ENCODE measurements at regions not wholly inside any gene's neighbourhood (a gene's known extent, or its start where the extent isn't known, plus 50 kb on each side); places are given as distances from the start of the nearest gene placed in this dataset.

DNA sequence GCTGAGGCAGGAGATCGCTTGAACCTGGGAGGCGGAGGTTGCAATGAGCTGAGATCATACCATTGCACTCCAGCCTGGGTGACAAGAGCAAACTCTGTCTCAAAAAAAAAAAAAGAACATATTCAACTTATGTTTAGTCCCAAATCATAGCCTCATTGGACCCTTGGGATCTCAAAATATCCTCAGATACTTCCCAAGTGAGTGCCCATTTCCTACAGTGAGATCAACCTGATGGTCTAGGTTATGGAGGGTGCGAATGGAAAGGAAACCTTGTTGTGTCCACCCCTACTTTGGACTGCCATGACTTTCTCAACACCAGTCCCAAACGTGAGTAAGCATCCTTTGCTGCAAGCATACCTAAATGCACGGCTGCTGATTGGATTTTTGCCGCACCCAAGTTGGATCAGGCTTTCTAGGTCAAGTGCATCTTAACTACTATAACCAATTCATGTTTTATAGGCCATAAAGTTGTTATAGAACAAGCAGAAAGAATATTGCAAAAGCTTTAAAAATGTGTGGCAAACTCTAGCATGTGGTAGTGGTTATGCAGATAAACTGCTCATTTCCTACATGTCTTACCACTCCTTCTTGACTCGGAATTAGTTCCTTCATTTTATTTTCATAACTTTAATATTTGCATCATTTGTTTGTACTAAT, 131.2 kb downstream of the PLEKHG1 start:
- Histone ChIP-seq H3K4me3 (no peak overlapping the region), H3K4me1 (no peaks in the 10 kb centered on the region), H3K27me3 (no peaks in the 10 kb centered on the region), H3K9me3 (no peaks in the 10 kb centered on the region), H3K36me3 (no peaks in the 10 kb centered on the region), H3K27ac (no peak overlapping the region)
- intact Hi-C loops (cut with DNase I): no loop called here
- TF ChIP-seq POLR2A (IDR thresholded peaks at IDR 0.05) (no peak), POLR2AphosphoS5 (IDR thresholded peaks at IDR 0.05; ENCODE audit: insufficient read depth in 1 of 2, low read depth in 1 of 2) (no peak)
- TF ChIP-seq, protein P1, sequence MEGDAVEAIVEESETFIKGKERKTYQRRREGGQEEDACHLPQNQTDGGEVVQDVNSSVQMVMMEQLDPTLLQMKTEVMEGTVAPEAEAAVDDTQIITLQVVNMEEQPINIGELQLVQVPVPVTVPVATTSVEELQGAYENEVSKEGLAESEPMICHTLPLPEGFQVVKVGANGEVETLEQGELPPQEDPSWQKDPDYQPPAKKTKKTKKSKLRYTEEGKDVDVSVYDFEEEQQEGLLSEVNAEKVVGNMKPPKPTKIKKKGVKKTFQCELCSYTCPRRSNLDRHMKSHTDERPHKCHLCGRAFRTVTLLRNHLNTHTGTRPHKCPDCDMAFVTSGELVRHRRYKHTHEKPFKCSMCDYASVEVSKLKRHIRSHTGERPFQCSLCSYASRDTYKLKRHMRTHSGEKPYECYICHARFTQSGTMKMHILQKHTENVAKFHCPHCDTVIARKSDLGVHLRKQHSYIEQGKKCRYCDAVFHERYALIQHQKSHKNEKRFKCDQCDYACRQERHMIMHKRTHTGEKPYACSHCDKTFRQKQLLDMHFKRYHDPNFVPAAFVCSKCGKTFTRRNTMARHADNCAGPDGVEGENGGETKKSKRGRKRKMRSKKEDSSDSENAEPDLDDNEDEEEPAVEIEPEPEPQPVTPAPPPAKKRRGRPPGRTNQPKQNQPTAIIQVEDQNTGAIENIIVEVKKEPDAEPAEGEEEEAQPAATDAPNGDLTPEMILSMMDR (IDR thresholded peaks at IDR 0.05): no peak
- DNase-seq (ENCODE audit: extremely low spot score in 2 of 2): no peak

GRCh38 chr6:150732765-150733539, 132.6 kb upstream of the MTHFD1L start:
- H3K9me3 ChIP-seq: no peaks in the 10 kb centered on the region
- H3K4me3 ChIP-seq: no peak overlapping the region
- TF ChIP-seq POLR2A (IDR thresholded peaks at IDR 0.05): no peak
- TF ChIP-seq, protein P1 (IDR thresholded peaks at IDR 0.05): no peak
- no peak for TF ChIP-seq POLR2AphosphoS5 (IDR thresholded peaks at IDR 0.05; ENCODE audit: insufficient read depth in 1 of 2, low read depth in 1 of 2)
- intact Hi-C loops (cut with DNase I): no loop called here
- H3K4me1 ChIP-seq: no peaks in the 10 kb centered on the region
- no peak overlapping the region for H3K27ac ChIP-seq
- H3K36me3 ChIP-seq: no peaks in the 10 kb centered on the region
- no peaks in the 10 kb centered on the region for H3K27me3 ChIP-seq
- DNase-seq (ENCODE audit: extremely low spot score in 2 of 2): no peak

DNA sequence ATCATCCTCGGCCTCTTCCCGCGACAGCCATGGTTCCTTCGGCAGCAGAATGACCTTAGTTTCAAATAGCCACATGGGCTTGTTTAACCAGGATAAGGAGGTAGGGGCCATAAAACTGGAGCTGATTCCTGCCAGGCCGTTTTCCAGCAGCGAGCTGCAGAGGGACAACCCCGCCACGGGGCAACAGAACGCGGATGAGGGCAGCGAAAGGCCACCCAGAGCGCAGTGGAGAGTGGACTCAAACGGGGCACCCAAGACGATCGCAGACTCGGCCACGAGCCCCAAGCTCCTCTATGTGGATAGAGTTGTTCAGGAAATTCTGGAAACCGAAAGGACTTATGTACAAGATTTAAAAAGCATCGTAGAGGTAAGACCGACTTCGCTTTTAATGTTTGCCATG, 131.8 kb upstream of the MTHFD1L start:
- H3K27me3 ChIP-seq: no peaks in the 10 kb centered on the region
- H3K4me3 ChIP-seq: no peak overlapping the region
- no peaks in the 10 kb centered on the region for H3K9me3 ChIP-seq
- no peaks in the 10 kb centered on the region for H3K4me1 ChIP-seq
- intact Hi-C loops (cut with DNase I): no loop called here
- H3K36me3 ChIP-seq: no peaks in the 10 kb centered on the region
- DNase-seq (ENCODE audit: extremely low spot score in 2 of 2): no peak
- TF ChIP-seq POLR2AphosphoS5 (IDR thresholded peaks at IDR 0.05; ENCODE audit: insufficient read depth in 1 of 2, low read depth in 1 of 2): no peak
- TF ChIP-seq, protein P1 (IDR thresholded peaks at IDR 0.05): no peak
- TF ChIP-seq POLR2A (IDR thresholded peaks at IDR 0.05): no peak
- no peak overlapping the region for H3K27ac ChIP-seq

GRCh38 chr6:150734235-150734634, 131.3 kb upstream of the MTHFD1L start:
- DNase-seq (ENCODE audit: extremely low spot score in 2 of 2): no peak
- no peak overlapping the region for H3K4me3 ChIP-seq
- TF ChIP-seq, protein P1 (IDR thresholded peaks at IDR 0.05): no peak
- no peak for TF ChIP-seq POLR2A (IDR thresholded peaks at IDR 0.05)
- no peak for TF ChIP-seq POLR2AphosphoS5 (IDR thresholded peaks at IDR 0.05; ENCODE audit: insufficient read depth in 1 of 2, low read depth in 1 of 2)
- no peaks in the 10 kb centered on the region for H3K27me3 ChIP-seq
- no peaks in the 10 kb centered on the region for H3K4me1 ChIP-seq
- no peak overlapping the region for H3K27ac ChIP-seq
- intact Hi-C loops (cut with DNase I): no loop called here
- H3K9me3 ChIP-seq: no peaks in the 10 kb centered on the region
- H3K36me3 ChIP-seq: no peaks in the 10 kb centered on the region

- Histone ChIP-seq H3K4me1 (peaks cover 11% of the 10 kb centered on the region), H3K4me3 (no peak overlapping the region), H3K27ac (no peak overlapping the region), H3K36me3 (no peaks in the 10 kb centered on the region), H3K9me3 (no peaks in the 10 kb centered on the region), H3K27me3 (no peaks in the 10 kb centered on the region)
- TF ChIP-seq POLR2AphosphoS5 (IDR thresholded peaks at IDR 0.05; ENCODE audit: insufficient read depth in 1 of 2, low read depth in 1 of 2) (no peak), POLR2A (IDR thresholded peaks at IDR 0.05) (no peak)
- TF ChIP-seq, protein P1 (IDR thresholded peaks at IDR 0.05): no peak
- intact Hi-C loops (cut with DNase I): no loop called here
- no peak for DNase-seq (ENCODE audit: extremely low spot score in 2 of 2)
Measured at GRCh38 chr6:150735341-150735851, 130.1 kb upstream of the MTHFD1L start.

Data from vagina (tissue), 2 donors.